ENCODE measurements at regions not wholly inside any gene's neighbourhood (a gene's known extent, or its start where the extent isn't known, plus 50 kb on each side); places are given as distances from the start of the nearest gene placed in this dataset.

DNA sequence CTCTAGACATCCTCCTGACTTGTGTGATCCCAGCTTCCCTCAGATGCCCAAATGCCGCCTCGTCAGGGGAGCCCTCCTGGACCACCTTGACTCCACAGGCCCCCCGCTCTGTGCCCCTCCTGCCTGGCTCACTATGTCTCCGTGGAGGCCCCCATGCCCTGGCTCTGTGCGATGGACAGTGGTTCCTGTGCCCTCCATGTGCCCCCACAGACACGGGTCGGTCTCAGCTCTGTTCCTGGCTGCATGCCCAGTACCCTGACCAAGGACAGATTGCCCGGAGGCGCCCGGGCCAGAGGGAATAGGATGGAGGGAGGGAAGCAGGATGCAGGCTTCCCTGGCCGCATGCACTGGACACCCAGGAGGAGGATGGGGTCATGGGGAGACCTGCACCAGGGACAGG lies 1274.6 kb downstream of the BRD1 start:
- Histone ChIP-seq H3K23ac (ENCODE audit: low read depth, low read length) (no peak overlapping the region), H4K91ac (ENCODE audit: insufficient read depth, low read depth, low read length) (no peak overlapping the region), H4K20me1 (ENCODE audit: insufficient read depth, low read length) (no peaks in the 10 kb centered on the region), H3K56ac (ENCODE audit: extremely low read depth, insufficient read depth, low read length) (no peak overlapping the region), H3K4ac (ENCODE audit: low read depth, low read length) (no peak overlapping the region), H4K5ac (ENCODE audit: low read depth, low read length) (no peak overlapping the region), H2BK5ac (ENCODE audit: low read depth, low read length, poor library complexity, severe bottlenecking) (no peak overlapping the region), H2AFZ (replicated peaks; ENCODE audit: low read length, poor library complexity) (peak overlapping the region; percentile 1), H3K9me1 (ENCODE audit: insufficient read depth, low read length) (no peaks in the 10 kb centered on the region), H3K4me3 (ENCODE audit: insufficient read depth, low read depth, low read length) (no peak overlapping the region), H3K4me2 (ENCODE audit: low read depth, low read length) (no peak overlapping the region), H3K9ac (ENCODE audit: low read depth, low read length) (no peak overlapping the region), H3K18ac (ENCODE audit: low read depth, low read length) (no peak overlapping the region), H3K14ac (replicated peaks; ENCODE audit: low read depth, low read length) (no peak overlapping the region), H2BK20ac (ENCODE audit: low read depth, low read length) (no peak overlapping the region), H3K36me3 (ENCODE audit: control insufficient read depth, insufficient read depth, low read length) (no peaks in the 10 kb centered on the region), H2BK120ac (ENCODE audit: low read depth, low read length) (no peak overlapping the region), H3K27me3 (ENCODE audit: control insufficient read depth, insufficient read depth, low read length) (no peaks in the 10 kb centered on the region), H2AK9ac (replicated peaks; ENCODE audit: low read depth, low read length, poor library complexity) (no peak overlapping the region), H2BK15ac (ENCODE audit: low read depth, low read length) (no peak overlapping the region), H3K79me1 (ENCODE audit: low read depth in 1 of 2, low read length in 2 of 2) (no peaks in the 10 kb centered on the region), H3K27ac (ENCODE audit: insufficient read depth, low read length) (no peak overlapping the region), H2AK5ac (ENCODE audit: low read depth, low read length) (no peak overlapping the region), H3K9me3 (ENCODE audit: control insufficient read depth, insufficient read depth, low read length) (peaks cover 60% of the 10 kb centered on the region), H4K8ac (ENCODE audit: low read depth in 2 of 2, low read length in 2 of 2) (no peak overlapping the region), H3K4me1 (ENCODE audit: control insufficient read depth, insufficient read depth, low read length) (no peaks in the 10 kb centered on the region)
- 45% methylated on average over 4 of the region's 11 CpGs; no CpG with 5 or more reads in 1 of the 2 experiments for WGBS, 2 experiments (ENCODE audit: extremely low coverage in 2 of 2, insufficient read length in 1 of 2)
- CTCF ChIA-PET, result no interaction called here
- DNase-seq (no peak), ATAC-seq (ENCODE audit: low read depth) (no peak)
- BruUV-seq (replicated peaks), result no TSS peak
- intact Hi-C loops (cut with micrococcal nuclease), result no loop called here
- TF ChIP-seq POLR2A (IDR thresholded peaks at IDR 0.05; ENCODE audit: low read depth, low read length), result no peak
- TF ChIP-seq CEBPB (IDR thresholded peaks at IDR 0.05; ENCODE audit: low read depth, low read length), result no peak
- no peak for TF ChIP-seq MAZ (IDR thresholded peaks at IDR 0.05; ENCODE audit: borderline replicate concordance, low read depth, low read length)
- no peak for TF ChIP-seq RAD21 (IDR thresholded peaks at IDR 0.05; ENCODE audit: low read length)
- no peak for TF ChIP-seq SMC3 (IDR thresholded peaks at IDR 0.05; ENCODE audit: low read depth, low read length)
- TF ChIP-seq, protein P1, sequence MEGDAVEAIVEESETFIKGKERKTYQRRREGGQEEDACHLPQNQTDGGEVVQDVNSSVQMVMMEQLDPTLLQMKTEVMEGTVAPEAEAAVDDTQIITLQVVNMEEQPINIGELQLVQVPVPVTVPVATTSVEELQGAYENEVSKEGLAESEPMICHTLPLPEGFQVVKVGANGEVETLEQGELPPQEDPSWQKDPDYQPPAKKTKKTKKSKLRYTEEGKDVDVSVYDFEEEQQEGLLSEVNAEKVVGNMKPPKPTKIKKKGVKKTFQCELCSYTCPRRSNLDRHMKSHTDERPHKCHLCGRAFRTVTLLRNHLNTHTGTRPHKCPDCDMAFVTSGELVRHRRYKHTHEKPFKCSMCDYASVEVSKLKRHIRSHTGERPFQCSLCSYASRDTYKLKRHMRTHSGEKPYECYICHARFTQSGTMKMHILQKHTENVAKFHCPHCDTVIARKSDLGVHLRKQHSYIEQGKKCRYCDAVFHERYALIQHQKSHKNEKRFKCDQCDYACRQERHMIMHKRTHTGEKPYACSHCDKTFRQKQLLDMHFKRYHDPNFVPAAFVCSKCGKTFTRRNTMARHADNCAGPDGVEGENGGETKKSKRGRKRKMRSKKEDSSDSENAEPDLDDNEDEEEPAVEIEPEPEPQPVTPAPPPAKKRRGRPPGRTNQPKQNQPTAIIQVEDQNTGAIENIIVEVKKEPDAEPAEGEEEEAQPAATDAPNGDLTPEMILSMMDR (conservative IDR thresholded peaks at IDR 0.05; ENCODE audit: low read depth, low read length), result no peak
- no peak for TF ChIP-seq RCOR1 (IDR thresholded peaks at IDR 0.05; ENCODE audit: insufficient replicate concordance, low read length)
- TF ChIP-seq MAFK (IDR thresholded peaks at IDR 0.05; ENCODE audit: low read depth, low read length), result no peak
- TF ChIP-seq BHLHE40 (IDR thresholded peaks at IDR 0.05; ENCODE audit: low read depth, low read length), result no peak
- TF ChIP-seq, protein P2, sequence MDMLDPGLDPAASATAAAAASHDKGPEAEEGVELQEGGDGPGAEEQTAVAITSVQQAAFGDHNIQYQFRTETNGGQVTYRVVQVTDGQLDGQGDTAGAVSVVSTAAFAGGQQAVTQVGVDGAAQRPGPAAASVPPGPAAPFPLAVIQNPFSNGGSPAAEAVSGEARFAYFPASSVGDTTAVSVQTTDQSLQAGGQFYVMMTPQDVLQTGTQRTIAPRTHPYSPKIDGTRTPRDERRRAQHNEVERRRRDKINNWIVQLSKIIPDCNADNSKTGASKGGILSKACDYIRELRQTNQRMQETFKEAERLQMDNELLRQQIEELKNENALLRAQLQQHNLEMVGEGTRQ (IDR thresholded peaks at IDR 0.05; ENCODE audit: low read depth, low read length), result no peak
- TF ChIP-seq, protein P3, sequence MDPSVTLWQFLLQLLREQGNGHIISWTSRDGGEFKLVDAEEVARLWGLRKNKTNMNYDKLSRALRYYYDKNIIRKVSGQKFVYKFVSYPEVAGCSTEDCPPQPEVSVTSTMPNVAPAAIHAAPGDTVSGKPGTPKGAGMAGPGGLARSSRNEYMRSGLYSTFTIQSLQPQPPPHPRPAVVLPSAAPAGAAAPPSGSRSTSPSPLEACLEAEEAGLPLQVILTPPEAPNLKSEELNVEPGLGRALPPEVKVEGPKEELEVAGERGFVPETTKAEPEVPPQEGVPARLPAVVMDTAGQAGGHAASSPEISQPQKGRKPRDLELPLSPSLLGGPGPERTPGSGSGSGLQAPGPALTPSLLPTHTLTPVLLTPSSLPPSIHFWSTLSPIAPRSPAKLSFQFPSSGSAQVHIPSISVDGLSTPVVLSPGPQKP (IDR thresholded peaks at IDR 0.05; ENCODE audit: borderline replicate concordance, low read depth, low read length), result no peak
- TF ChIP-seq MXI1 (IDR thresholded peaks at IDR 0.05; ENCODE audit: borderline replicate concordance, low read depth, low read length), result no peak
- no peak for TF ChIP-seq RFX5 (IDR thresholded peaks at IDR 0.05; ENCODE audit: low read depth, low read length)
- TF ChIP-seq FOS (IDR thresholded peaks at IDR 0.05; ENCODE audit: low read depth, low read length), result no peak
- POLR2A ChIA-PET (ENCODE audit: unreplicated experiment), result no interaction called here
- dilution Hi-C loops (cut with HindIII; ENCODE audit: low sequenced_read_pairs, unreplicated experiment), result no loop called here
- in situ Hi-C loops (cut with MboI; ENCODE audit: low sequenced_read_pairs), result no loop called here

All from IMR-90 (cell line).